ENCODE measurements at regions not wholly inside any gene's neighbourhood (a gene's known extent, or its start where the extent isn't known, plus 50 kb on each side); places are given as distances from the start of the nearest gene placed in this dataset.
A peak's percentile ranks its signal among the peaks of the same experiment; 100 is the strongest.
"Not testable (repeated sequence)": the region's sequence is repeated elsewhere in the genome, so short reads cannot be mapped to it uniquely, and the experiment has no call there.

- Mint-ChIP-seq H3K27me3 (ENCODE audit: low read depth) (no peaks in the 10 kb centered on the region), H3K36me3 (ENCODE audit: low read depth) (no peaks in the 10 kb centered on the region), H3K9me3 (peaks cover 2% of the 10 kb centered on the region), H3K4me1 (peaks cover 41% of the 10 kb centered on the region), H3K27ac (peak overlapping the region; percentile 77 to 81 (median 78)), H3K4me3 (peak overlapping the region in 2 of 3 experiments; percentile 13 to 31)
- TF ChIP-seq CTCF (IDR thresholded peaks at IDR 0.05; ENCODE audit: unreplicated experiment in 3 of 3): no peak
Measured at GRCh38 chr1:229862017-229862774, 204.8 kb upstream of the GALNT2 start.

GRCh38 chr1:229863651-229864545, 203.1 kb upstream of the GALNT2 start:
- H3K9me3 Mint-ChIP-seq: peaks cover 2% of the 10 kb centered on the region
- H3K4me3 Mint-ChIP-seq: peak overlapping the region in 1 of 3 experiments; percentile 13

GRCh38 chr1:229864686-229865230, 202.3 kb upstream of the GALNT2 start:
- Mint-ChIP-seq H3K27ac (peak overlapping the region; percentile 61 to 89 (median 68)), H3K4me3 (peak overlapping the region in 1 of 3 experiments; percentile 7), H3K9me3 (peaks cover 2% of the 10 kb centered on the region), H3K4me1 (peaks cover 53% of the 10 kb centered on the region), H3K36me3 (ENCODE audit: low read depth) (no peaks in the 10 kb centered on the region), H3K27me3 (ENCODE audit: low read depth) (peaks cover 4% of the 10 kb centered on the region)
- TF ChIP-seq CTCF (IDR thresholded peaks at IDR 0.05; ENCODE audit: unreplicated experiment in 3 of 3): no peak

More at GRCh38 chr1:229863651-229864545, 203.1 kb upstream of the GALNT2 start:
- Mint-ChIP-seq H3K4me1 (peaks cover 45% of the 10 kb centered on the region), H3K27me3 (ENCODE audit: low read depth) (peaks cover 4% of the 10 kb centered on the region), H3K27ac (peak overlapping the region; percentile 68 to 89 (median 73)), H3K36me3 (ENCODE audit: low read depth) (no peaks in the 10 kb centered on the region)
- no peak for TF ChIP-seq CTCF (IDR thresholded peaks at IDR 0.05; ENCODE audit: unreplicated experiment in 3 of 3)

- peaks cover 55% of the 10 kb centered on the region for H3K4me1 Mint-ChIP-seq
- not testable (repeated sequence) for H3K9me3 Mint-ChIP-seq; H3K27ac Mint-ChIP-seq; H3K4me3 Mint-ChIP-seq; H3K36me3 Mint-ChIP-seq (ENCODE audit: low read depth); H3K27me3 Mint-ChIP-seq (ENCODE audit: low read depth)
Measured at GRCh38 chr1:229865321-229865720, 201.7 kb upstream of the GALNT2 start.

- no peaks in the 10 kb centered on the region for H3K36me3 Mint-ChIP-seq (ENCODE audit: low read depth)
- peaks cover 4% of the 10 kb centered on the region for H3K27me3 Mint-ChIP-seq (ENCODE audit: low read depth)
- H3K4me1 Mint-ChIP-seq: peaks cover 33% of the 10 kb centered on the region
- H3K4me3 Mint-ChIP-seq: no peak overlapping the region
- peaks cover 2% of the 10 kb centered on the region for H3K9me3 Mint-ChIP-seq
- H3K27ac Mint-ChIP-seq: no peak overlapping the region
- no peak for TF ChIP-seq CTCF (IDR thresholded peaks at IDR 0.05; ENCODE audit: unreplicated experiment in 3 of 3)
Measured at GRCh38 chr1:229867726-229868125, 199.3 kb upstream of the GALNT2 start.

- peaks cover 2% of the 10 kb centered on the region for H3K9me3 Mint-ChIP-seq
- H3K4me3 Mint-ChIP-seq: no peak overlapping the region
- H3K27ac Mint-ChIP-seq: peak overlapping the region in 1 of 3 experiments; percentile 22
- H3K36me3 Mint-ChIP-seq (ENCODE audit: low read depth): no peaks in the 10 kb centered on the region
- H3K27me3 Mint-ChIP-seq (ENCODE audit: low read depth): peaks cover 4% of the 10 kb centered on the region
- H3K4me1 Mint-ChIP-seq: peaks cover 25% of the 10 kb centered on the region
- no peak for TF ChIP-seq CTCF (IDR thresholded peaks at IDR 0.05; ENCODE audit: unreplicated experiment in 3 of 3)
Measured at GRCh38 chr1:229869240-229869639, 197.8 kb upstream of the GALNT2 start.

Measured in nephron (organoid).